NK-92 treated with Interleukin-12 subunit alpha and Interleukin-12 subunit beta, amount 100 ng/mL, for 24 hours (cell line): ENCODE measurements at regions not wholly inside any gene's neighbourhood (a gene's known extent, or its start where the extent isn't known, plus 50 kb on each side); places are given as distances from the start of the nearest gene placed in this dataset.

ENCODE experiments used
- DNase-seq: peaks from one replicate; lab custom pipeline; 2025; lab: John Stamatoyannopoulos, UW

GRCh38 chr2:8282858-8283252, 399.0 kb upstream of the ID2 start:
- DNase-seq = peak; percentile 39

GRCh38 chr2:8285081-8285480, 396.8 kb upstream of the ID2 start:
- DNase-seq = no peak

- DNase-seq = no peak
Measured at GRCh38 chr2:8285898-8286297, 396.0 kb upstream of the ID2 start.

- no peak for DNase-seq
Measured at GRCh38 chr2:8288206-8288605, 393.6 kb upstream of the ID2 start.

GRCh38 chr2:8289111-8289510, 392.7 kb upstream of the ID2 start:
- no peak for DNase-seq

- no peak for DNase-seq
Measured at GRCh38 chr2:8290771-8291352, 391.0 kb upstream of the ID2 start.

GRCh38 chr2:8296306-8296705, 385.6 kb upstream of the ID2 start:
- no peak for DNase-seq

GRCh38 chr2:8297376-8298231, 384.3 kb upstream of the ID2 start:
- DNase-seq = no peak

- peak; percentile 15 for DNase-seq
Measured at GRCh38 chr2:8298783-8299182, 383.1 kb upstream of the ID2 start.

- DNase-seq = no peak
Measured at GRCh38 chr2:8300216-8300615, 381.6 kb upstream of the ID2 start.

GRCh38 chr2:8300905-8301304, 381.0 kb upstream of the ID2 start:
- DNase-seq = no peak

GRCh38 chr2:8303322-8303832, 378.5 kb upstream of the ID2 start:
- peak; percentile 80 for DNase-seq

GRCh38 chr2:8304821-8305766, 376.8 kb upstream of the ID2 start:
- peak; percentile 12 for DNase-seq

- DNase-seq = no peak
Measured at GRCh38 chr2:8306530-8307351, 375.1 kb upstream of the ID2 start.

- no peak for DNase-seq
Measured at GRCh38 chr2:8307606-8308180, 374.2 kb upstream of the ID2 start.

GRCh38 chr2:8309131-8309530, 372.7 kb upstream of the ID2 start:
- DNase-seq = no peak

- DNase-seq = peak; percentile 34
Measured at GRCh38 chr2:8310557-8311455, 371.1 kb upstream of the ID2 start.

- no peak for DNase-seq
Measured at GRCh38 chr2:8312221-8312620, 369.6 kb upstream of the ID2 start.

- no peak for DNase-seq
Measured at GRCh38 chr2:8312861-8313830, 368.7 kb upstream of the ID2 start.
